Liver (tissue), 3 donors: ENCODE measurements at regions not wholly inside any gene's neighbourhood (a gene's known extent, or its start where the extent isn't known, plus 50 kb on each side); places are given as distances from the start of the nearest gene placed in this dataset.

Experiments used
- CTCF ChIP-seq: fragments of 150-350 bp; IDR thresholded peaks from 2 replicates; pipeline ENCODE4 v1.5.1; 2017; ENCODE audit warnings: improper control_type of control experiment, low read depth, low read length; ENCODE audit not compliant: missing input control
- HNF4G ChIP-seq: IDR thresholded peaks from 2 replicates; pipeline ENCODE4 v1.6.1; 2016; ENCODE audit warnings: antibody characterized with exemption
- donor health status: healthy.
- donor health status: healthy.

GRCh38 chr2:89797320-89798038 lies 1106.0 kb downstream of the RPIA start:
- TF ChIP-seq HNF4G (no peak), CTCF (no peak)
